T-helper 1 cell (primary cell): ENCODE measurements at regions not wholly inside any gene's neighbourhood (a gene's known extent, or its start where the extent isn't known, plus 50 kb on each side); places are given as distances from the start of the nearest gene placed in this dataset.
"Not testable (repeated sequence)": the region's sequence is repeated elsewhere in the genome, so short reads cannot be mapped to it uniquely, and the experiment has no call there.

Experiments
- DNase-seq, 5 donors: peaks; one replicate each; pipeline ENCODE4 v3.0.0-alpha.2; 2012 to 2020

- DNase-seq, result no peak
Measured at GRCh38 chr7:9231630-9232121, 798.3 kb downstream of the NXPH1 start.

- DNase-seq, result no peak
Measured at GRCh38 chr7:9240001-9240400, 806.6 kb downstream of the NXPH1 start.

GRCh38 chr7:9241826-9242225, 808.4 kb downstream of the NXPH1 start:
- DNase-seq, result no peak

GRCh38 chr7:9242636-9243035, 809.2 kb downstream of the NXPH1 start:
- no peak for DNase-seq

- no peak for DNase-seq
Measured at GRCh38 chr7:9250876-9251275, 817.5 kb downstream of the NXPH1 start.

DNA sequence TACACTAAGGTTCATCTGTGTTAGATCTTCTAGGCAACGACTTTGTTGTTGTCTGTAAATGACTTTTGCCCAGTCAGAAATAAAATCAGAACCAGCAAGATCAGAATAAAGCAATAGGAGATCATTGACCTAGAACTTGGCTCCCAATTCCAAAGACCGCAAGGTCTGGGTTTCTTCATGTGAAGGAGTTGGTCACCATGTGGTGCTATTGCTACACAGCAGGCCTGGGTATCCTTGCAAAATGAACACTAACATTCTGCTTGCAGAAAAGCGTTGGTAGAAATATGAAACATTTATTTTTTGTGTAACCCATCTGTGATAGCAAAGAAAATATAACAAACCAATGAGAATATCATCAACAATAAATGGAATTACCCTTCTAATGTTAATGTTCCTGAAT, 831.0 kb downstream of the NXPH1 start:
- no peak for DNase-seq

- DNase-seq, result no peak
Measured at GRCh38 chr7:9280088-9280487, 846.7 kb downstream of the NXPH1 start.

DNA sequence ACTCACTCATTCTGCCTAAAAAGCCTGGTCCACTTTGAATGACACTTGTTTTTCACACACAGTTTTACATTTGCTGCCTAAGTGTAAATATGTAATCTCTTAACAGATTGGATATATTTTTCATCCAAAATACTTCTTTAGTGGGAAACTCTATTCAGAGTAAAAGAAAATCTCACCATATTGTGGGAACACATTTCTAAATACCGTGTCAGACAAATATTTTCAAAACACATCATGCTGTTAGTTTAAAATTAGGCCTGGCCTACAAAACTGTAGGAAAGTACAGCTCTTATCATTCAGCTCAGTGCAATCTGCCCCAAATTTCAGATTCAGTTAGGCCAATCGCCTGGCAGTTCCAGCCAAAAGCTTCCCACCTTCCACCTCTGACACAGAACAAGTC, 849.8 kb downstream of the NXPH1 start:
- DNase-seq, result no peak

- DNase-seq, result no peak
Measured at GRCh38 chr7:9302436-9302835, 869.0 kb downstream of the NXPH1 start.

- no peak for DNase-seq
Measured at GRCh38 chr7:9307131-9307530, 873.7 kb downstream of the NXPH1 start.

GRCh38 chr7:9324513-9324912, 891.1 kb downstream of the NXPH1 start:
- DNase-seq, result no peak

GRCh38 chr7:9328296-9328695, 894.9 kb downstream of the NXPH1 start:
- no peak for DNase-seq

DNA sequence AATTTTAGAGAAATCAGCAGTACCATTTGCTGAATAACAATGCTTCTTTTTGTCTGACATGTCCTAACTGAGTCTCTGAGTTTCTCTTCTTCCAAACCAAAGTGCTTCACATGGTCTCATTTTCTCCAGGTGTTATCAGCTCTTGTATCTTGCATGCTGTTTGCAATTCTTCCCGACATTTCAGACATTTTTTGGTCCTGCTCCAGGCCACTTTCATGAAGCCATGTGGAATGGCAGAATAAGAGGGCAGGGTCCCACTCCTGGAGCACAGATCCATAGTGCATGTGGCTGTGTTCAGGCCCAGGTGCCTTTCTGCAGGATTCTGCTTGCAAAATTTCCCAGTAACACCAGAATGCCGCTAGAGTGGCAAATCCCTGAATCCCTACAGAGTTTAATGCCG, 916.2 kb downstream of the NXPH1 start:
- DNase-seq, result no peak

GRCh38 chr7:9391221-9391620, 957.8 kb downstream of the NXPH1 start:
- DNase-seq, result no peak

- no peak for DNase-seq
Measured at GRCh38 chr7:9391984-9392383, 958.6 kb downstream of the NXPH1 start.

DNA sequence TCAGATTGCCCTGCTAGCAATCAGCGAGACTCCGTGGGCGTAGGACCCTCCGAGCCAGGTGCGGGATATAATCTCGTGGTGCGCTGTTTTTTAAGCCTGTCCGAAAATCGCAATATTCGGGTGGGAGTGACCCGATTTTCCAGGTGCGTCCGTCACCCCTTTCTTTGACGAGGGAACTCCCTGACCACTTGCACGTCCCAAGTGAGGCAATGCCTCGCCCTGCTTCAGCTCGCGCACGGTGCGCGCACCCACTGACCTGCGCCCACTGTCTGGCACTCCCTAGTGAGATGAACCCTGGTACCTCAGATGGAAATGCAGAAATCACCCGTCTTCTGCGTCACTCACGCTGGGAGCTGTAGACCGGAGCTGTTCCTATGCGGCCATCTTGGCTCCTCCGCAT, 971.0 kb downstream of the NXPH1 start:
- not testable (repeated sequence) for DNase-seq

DNA sequence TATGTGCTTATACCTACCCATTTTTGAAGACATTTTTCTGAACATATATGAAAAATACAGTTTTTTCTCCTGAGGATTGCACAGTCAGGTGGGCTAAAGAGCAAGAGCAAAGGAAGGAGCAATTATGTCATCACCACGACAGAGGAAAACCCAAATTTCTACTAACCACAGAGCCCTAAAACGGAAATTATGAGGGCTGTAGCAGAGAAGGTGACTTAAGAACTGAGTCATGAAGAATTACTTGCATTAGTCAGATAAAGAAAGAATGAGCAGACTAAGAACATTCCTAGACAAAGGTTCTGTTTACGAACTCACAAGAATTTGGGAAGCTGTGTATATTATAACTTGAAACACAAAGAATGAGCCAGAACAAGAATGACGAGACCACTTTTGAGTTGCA, 974.4 kb downstream of the NXPH1 start:
- DNase-seq, result no peak

GRCh38 chr7:9453521-9453920, 1020.1 kb downstream of the NXPH1 start:
- no peak for DNase-seq

DNA sequence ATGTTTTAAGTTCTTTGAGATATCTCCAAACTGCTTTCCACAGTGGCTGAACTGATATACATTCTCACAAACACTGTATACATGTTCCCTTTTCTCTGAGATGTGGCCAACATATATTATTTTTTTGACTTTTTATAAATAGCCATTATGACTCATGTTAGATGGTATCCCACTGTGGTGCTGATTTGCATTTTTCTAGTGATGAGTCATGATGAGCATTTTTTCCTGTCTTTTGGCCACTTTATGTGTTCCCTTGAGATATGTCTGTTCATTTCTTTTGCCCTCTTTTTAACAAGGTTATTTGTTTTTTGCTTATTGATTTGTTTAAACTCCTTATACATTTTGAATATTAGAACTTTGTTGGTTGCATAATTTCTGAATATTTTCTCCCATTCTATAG, 1055.1 kb downstream of the NXPH1 start:
- DNase-seq, result no peak

DNA sequence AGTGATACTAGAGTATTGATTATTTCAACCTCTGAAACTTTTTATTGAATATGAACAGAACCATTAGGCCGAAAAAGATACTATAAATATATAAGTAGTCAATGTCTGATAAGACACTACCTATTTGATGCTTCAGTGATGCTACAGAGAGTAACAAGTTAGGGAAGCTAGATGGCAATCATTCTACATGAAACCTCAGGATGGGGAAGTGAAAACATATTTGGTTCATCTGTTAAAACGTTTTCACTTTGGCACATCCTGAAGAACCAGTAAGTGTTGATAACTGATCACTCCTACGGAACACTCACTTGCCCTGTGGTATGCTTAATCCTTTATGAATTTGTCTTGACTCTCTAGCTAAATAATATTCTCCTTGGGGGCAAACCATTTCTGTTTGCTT, 1064.9 kb downstream of the NXPH1 start:
- no peak for DNase-seq

GRCh38 chr7:9502269-9502668, 1068.9 kb downstream of the NXPH1 start:
- no peak for DNase-seq

DNA sequence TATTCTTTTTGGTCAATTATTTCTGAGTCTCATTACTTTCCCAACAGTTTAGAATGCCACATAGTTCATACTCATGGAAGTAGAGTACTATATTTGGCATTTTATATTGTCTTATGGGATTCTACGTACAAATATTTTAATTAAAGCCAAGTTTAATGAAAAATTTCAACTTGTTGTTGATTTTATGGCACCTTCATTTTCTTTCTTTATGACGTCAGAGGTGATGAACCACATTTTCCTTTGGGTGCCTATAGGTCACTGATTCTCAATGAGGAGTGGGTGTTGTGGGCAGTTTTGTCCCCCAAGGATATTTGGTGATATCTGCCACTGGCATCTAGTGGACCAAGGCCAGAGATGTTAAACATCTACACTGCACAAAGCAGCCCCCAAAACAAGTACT, 1071.3 kb downstream of the NXPH1 start:
- DNase-seq, result no peak

GRCh38 chr7:9505516-9505915, 1072.1 kb downstream of the NXPH1 start:
- DNase-seq, result no peak

DNA sequence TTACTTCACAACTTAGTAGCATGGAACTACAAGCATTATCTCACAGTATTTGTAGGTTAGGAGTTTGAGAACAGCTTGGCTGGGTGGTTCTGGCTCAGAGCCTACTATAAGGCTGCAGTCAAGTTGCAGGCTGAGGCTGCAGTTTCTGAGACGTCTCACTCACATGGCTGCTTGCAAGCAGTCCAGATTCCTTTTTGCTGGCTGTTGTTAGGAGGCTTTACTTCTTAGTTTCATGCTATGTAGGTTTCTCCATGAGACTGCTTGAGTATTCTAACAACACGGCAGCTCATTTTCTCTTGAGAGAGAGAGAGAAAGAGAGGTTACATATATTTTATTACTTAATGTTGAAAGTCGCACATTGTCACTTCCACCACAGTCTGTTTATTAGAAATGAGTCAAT, 1073.9 kb downstream of the NXPH1 start:
- DNase-seq, result no peak

DNA sequence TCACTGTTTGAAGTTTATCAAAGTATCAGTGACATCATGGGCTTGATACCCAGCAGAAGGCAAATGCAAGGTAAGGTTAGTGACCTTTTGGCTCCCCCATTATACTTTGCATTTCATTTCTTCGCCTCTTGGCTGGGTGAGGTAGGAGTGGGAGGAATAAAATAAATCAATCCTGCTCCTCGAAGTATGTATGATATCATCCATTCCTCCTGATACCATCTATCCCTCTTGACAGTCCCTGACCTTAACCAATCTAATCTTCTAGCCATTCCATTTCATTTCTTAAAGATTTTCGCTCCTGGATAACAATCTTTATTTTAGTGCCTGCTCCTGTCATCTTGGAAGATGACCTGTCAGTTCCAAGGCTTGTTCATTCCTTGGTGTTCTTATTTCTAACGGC, 1083.3 kb downstream of the NXPH1 start:
- DNase-seq, result no peak

DNA sequence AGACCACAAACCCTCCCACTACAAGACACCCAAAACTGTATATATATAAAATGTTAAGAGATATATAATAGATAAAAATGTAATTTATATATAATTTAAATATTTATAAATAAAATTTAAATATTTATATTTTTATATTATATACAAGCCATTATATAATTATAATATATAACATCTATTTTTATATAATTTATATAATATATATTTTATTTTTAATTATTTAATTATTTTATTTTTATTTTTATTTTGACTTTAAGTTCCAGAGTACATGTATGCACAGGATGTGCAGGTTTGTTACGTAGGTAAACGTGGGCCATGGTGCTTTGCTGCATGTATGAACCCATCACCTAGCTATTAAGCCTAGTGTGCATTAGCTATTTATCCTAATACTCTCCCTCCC, 1090.2 kb downstream of the NXPH1 start:
- DNase-seq, result no peak
